Activated naive CD8-positive, alpha-beta T cell treated with anti-CD3 and anti-CD28 coated beads, Interleukin-2, amount 50 U/mL, for 24 hours (primary cell): ENCODE measurements at regions not wholly inside any gene's neighbourhood (a gene's known extent, or its start where the extent isn't known, plus 50 kb on each side); places are given as distances from the start of the nearest gene placed in this dataset.

Source experiments
- ATAC-seq: fragments of 150-1000 bp; cut with Tn5 transposase; one replicate; pipeline ENCODE4 v1.10.0; 2021
- DNase-seq: peaks from one replicate; pipeline ENCODE4 v3.0.0; 2021
- H3K27ac Mint-ChIP-seq: one replicate; pipeline ENCODE4 v1.8.0; 2021; ENCODE audit warnings: mild to moderate bottlenecking, mixed read lengths
- H3K27me3 Mint-ChIP-seq: one replicate; pipeline ENCODE4 v1.8.0; 2021; ENCODE audit warnings: mixed read lengths
- H3K36me3 Mint-ChIP-seq: one replicate; pipeline ENCODE4 v1.8.0; 2021; ENCODE audit warnings: low read depth, mixed read lengths
- H3K4me1 Mint-ChIP-seq: one replicate; pipeline ENCODE4 v1.8.0; 2021; ENCODE audit warnings: mixed read lengths
- H3K4me3 Mint-ChIP-seq: one replicate; pipeline ENCODE4 v1.8.0; 2021; ENCODE audit warnings: mild to moderate bottlenecking, moderate library complexity, mixed read lengths
- H3K9me3 Mint-ChIP-seq: one replicate; pipeline ENCODE4 v1.8.0; 2021; ENCODE audit warnings: mixed read lengths

DNA sequence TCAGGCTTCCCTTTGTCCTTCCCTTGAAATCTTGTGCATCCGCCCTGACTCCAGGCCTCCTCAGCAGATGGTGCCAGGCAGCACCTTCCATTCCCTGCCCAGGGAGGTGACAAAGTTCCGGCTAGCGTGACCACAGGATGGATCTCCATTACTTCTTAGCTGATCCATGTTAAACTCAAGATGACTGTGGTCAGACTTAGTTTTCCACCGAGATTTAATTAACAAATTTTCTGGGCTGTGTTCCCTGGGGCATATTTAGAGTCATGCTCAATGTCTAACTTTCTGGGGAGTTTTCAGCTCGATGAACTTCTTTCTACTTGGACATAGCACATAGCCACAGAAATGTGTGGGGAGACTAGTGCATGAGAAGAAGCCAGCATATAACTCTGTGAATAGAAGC lies 215.1 kb upstream of the SFRP2 start:
- Mint-ChIP-seq H3K4me3 (no peak overlapping the region), H3K4me1 (no peaks in the 10 kb centered on the region), H3K9me3 (no peaks in the 10 kb centered on the region), H3K27ac (no peak overlapping the region), H3K27me3 (peaks cover 14% of the 10 kb centered on the region), H3K36me3 (no peaks in the 10 kb centered on the region)
- DNase-seq (no peak), ATAC-seq (no peak)

DNA sequence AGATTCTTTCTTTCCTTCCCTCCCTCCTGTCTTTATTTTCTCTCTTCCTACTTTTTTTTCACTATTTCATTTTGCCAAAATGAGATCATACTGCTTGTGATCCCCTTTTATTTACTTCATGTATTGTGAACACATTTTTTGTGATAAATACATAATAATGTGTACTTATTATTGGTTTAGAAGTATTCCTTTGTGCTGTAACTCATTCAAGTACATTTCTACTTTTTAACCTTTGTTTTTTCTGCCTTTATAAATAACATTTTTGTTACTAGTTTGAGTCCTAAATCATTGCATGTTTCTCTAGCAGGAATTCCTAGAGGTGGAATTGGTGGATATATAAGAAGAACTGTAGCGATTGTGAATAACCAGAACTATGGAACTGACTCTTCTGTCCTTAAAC lies 214.5 kb upstream of the SFRP2 start:
- Mint-ChIP-seq H3K9me3 (no peaks in the 10 kb centered on the region), H3K4me3 (no peak overlapping the region), H3K27ac (no peak overlapping the region), H3K4me1 (no peaks in the 10 kb centered on the region), H3K36me3 (no peaks in the 10 kb centered on the region), H3K27me3 (peaks cover 20% of the 10 kb centered on the region)
- DNase-seq, result no peak
- no peak for ATAC-seq

DNA sequence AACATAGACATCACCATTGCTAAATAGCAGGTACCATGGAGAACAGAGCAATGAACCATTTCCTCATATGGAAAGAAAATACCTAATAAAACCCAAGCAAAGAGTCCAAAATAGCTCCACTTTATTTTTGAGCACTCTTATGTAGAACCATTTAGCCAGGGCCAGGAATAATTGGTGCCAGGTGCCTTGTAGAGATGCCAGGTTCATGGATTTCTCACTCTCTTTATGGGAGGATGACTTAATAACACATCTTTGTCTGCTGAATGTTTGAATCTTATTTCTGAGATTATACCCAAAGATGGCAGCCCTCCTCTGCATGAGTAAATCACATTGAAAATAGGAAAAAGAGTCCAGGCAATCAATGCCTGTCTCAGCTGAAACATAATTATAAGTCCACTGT lies 212.3 kb upstream of the SFRP2 start:
- Mint-ChIP-seq H3K27ac (no peak overlapping the region), H3K4me1 (no peaks in the 10 kb centered on the region), H3K9me3 (peaks cover 8% of the 10 kb centered on the region), H3K36me3 (no peaks in the 10 kb centered on the region), H3K4me3 (no peak overlapping the region), H3K27me3 (peaks cover 33% of the 10 kb centered on the region)
- no peak for ATAC-seq
- DNase-seq, result no peak

DNA sequence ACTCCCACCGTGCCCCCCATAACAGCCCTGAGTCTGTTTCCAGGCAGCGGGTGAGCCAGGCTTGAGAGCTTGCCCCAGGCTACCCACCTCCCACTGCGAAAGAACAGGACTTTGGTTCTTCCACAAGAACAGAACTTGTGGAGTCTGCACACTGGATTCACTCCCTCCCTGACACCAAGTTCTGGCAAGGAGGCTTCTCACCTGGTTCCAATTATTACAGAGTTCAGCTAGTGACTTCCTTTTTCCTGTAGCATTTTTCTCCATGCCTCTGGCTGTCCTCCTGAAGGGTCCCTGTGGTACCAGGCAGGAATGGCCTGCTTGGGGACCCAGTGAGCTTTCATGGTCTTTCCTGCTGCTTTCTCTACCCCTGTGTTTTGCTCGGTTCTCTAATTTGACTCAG lies 208.6 kb upstream of the SFRP2 start:
- Mint-ChIP-seq H3K27me3 (peaks cover 39% of the 10 kb centered on the region), H3K27ac (no peak overlapping the region), H3K9me3 (peaks cover 21% of the 10 kb centered on the region), H3K36me3 (no peaks in the 10 kb centered on the region), H3K4me3 (no peak overlapping the region), H3K4me1 (no peaks in the 10 kb centered on the region)
- no peak for ATAC-seq
- no peak for DNase-seq

DNA sequence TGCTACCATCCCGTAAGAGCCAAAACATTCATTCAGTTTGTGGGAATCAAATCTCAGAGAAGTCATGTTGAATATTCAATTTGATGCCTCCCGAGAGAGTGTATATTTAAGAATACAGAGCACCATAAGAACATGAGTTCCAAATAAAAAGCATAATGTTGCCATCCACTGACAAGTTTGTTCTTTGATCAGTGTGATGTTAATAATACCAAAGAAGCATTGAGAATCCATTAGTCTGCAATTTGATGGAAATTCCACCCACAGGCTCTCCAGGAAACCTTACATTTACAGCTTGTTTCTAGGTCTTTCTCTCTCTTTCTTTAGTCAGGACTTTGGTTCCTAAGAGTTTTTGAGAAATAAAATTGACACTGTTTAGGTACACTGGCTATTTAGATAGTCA lies 200.6 kb upstream of the SFRP2 start:
- H3K27ac Mint-ChIP-seq, result no peak overlapping the region
- no peaks in the 10 kb centered on the region for H3K4me1 Mint-ChIP-seq
- H3K27me3 Mint-ChIP-seq, result peaks cover 31% of the 10 kb centered on the region
- H3K4me3 Mint-ChIP-seq, result no peak overlapping the region
- H3K9me3 Mint-ChIP-seq, result peaks cover 12% of the 10 kb centered on the region
- no peak for ATAC-seq
- no peaks in the 10 kb centered on the region for H3K36me3 Mint-ChIP-seq
- DNase-seq, result no peak

DNA sequence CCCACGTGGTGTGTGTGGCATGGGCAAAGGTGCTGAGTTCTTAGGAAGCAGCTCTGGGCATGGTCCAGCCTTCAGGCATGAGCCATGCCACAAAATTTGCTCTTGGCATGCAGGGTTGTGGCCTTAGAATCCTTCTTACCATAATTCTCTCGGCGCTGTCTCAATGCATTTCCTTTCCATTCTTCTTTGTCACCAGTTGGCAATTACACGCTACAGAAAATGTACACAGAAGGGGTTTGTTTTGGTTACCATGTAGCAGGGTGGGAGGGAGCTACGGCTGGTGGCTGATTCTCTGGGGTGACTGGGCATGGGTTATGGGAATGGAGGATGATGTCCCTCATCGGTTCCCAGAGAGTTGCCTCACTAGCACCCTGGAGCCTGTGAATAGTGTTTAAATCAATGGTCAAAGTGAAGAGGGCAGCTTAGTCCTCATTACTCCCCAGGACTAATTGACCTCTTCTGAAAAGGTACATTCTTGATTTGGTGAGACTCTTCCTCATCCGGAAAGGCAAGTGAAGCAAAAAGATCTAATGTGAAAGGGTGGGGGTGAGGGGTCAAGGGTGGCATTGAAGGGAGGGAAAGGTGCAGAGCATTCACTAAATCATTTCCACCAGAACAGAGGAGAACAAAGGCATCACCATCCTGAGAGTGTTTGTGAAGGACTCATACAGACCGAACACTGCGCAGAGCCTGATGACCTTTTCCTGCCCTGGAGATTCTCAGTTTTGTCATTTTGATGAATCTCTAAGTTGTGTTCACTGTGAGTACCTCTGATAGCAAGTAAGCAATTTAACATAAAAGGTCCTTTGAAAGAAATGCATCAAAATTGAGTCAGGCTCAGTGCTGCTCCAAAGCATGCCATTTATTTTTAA lies 199.8 kb upstream of the SFRP2 start:
- Mint-ChIP-seq H3K36me3 (no peaks in the 10 kb centered on the region), H3K4me3 (no peak overlapping the region), H3K4me1 (no peaks in the 10 kb centered on the region), H3K9me3 (peaks cover 9% of the 10 kb centered on the region), H3K27me3 (peaks cover 31% of the 10 kb centered on the region), H3K27ac (no peak overlapping the region)
- ATAC-seq, result no peak
- no peak for DNase-seq

DNA sequence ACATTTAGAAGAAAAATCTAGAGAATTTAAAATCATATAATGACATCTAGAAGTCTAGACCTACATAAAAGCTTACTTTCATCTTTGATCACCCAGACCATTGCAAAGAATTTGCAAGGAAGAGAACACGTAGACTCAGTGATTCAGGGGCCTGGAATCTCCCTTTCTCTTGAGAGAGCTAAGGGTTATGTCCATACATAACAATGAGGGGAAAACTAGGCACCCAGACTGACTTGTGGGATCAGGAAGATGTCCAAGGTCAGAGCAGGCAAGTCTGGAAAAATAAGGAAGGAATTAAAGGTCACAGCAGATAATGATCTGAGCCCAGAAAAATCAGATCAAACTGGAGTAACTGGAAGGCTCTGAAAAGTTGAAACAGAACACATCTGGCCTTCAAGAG lies 198.4 kb upstream of the SFRP2 start:
- Mint-ChIP-seq H3K27me3 (peaks cover 34% of the 10 kb centered on the region), H3K36me3 (no peaks in the 10 kb centered on the region), H3K9me3 (peaks cover 16% of the 10 kb centered on the region), H3K4me3 (no peak overlapping the region), H3K27ac (no peak overlapping the region), H3K4me1 (no peaks in the 10 kb centered on the region)
- no peak for DNase-seq
- no peak for ATAC-seq

DNA sequence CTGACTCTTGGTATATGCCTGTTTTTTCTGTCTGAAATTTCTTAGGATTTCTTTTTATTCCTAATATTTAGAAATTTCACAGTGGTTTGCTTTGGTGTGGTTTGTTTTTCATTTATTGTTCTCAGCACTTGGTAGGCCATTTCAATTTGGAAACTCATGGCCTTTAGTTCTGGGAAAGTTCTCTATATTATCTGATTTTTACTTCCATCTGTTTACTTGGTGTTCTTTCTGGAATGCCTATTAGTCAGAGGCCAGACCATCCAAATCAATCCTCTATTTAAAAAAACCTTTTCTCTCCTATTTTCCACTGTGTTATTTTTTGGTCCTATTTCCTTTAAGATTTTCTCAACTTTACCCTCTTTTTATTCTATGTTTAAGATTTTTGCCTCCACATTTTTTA lies 188.1 kb upstream of the SFRP2 start:
- peaks cover 2% of the 10 kb centered on the region for H3K4me1 Mint-ChIP-seq
- DNase-seq (no peak), ATAC-seq (no peak)
- H3K27me3 Mint-ChIP-seq, result peaks cover 7% of the 10 kb centered on the region
- no peak overlapping the region for H3K4me3 Mint-ChIP-seq
- H3K36me3 Mint-ChIP-seq, result peaks cover 4% of the 10 kb centered on the region
- H3K9me3 Mint-ChIP-seq, result peaks cover 35% of the 10 kb centered on the region
- H3K27ac Mint-ChIP-seq, result no peak overlapping the region

DNA sequence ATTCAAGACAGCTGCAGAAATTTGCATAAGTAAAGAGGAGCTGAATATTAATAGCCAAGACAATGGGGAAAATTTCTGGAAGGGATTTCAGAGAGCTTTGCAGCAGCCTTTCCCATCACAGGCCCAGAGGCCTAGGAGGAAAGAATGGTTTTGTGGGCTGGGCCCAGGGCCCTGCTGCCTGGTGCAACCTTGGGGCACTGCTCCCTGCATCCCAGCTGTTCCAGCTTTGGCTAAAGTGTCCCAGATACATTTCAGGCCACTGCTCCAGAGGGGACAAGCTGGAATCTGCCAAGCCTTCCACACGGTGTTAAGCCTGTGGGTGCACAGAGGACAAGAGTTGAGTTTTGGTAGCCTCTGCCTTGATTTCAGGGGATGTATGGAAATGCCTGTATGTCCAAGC lies 185.6 kb upstream of the SFRP2 start:
- DNase-seq, result no peak
- H3K4me3 Mint-ChIP-seq, result no peak overlapping the region
- no peak overlapping the region for H3K27ac Mint-ChIP-seq
- H3K9me3 Mint-ChIP-seq, result peaks cover 27% of the 10 kb centered on the region
- no peaks in the 10 kb centered on the region for H3K27me3 Mint-ChIP-seq
- H3K36me3 Mint-ChIP-seq, result peaks cover 2% of the 10 kb centered on the region
- peaks cover 2% of the 10 kb centered on the region for H3K4me1 Mint-ChIP-seq
- ATAC-seq, result no peak

DNA sequence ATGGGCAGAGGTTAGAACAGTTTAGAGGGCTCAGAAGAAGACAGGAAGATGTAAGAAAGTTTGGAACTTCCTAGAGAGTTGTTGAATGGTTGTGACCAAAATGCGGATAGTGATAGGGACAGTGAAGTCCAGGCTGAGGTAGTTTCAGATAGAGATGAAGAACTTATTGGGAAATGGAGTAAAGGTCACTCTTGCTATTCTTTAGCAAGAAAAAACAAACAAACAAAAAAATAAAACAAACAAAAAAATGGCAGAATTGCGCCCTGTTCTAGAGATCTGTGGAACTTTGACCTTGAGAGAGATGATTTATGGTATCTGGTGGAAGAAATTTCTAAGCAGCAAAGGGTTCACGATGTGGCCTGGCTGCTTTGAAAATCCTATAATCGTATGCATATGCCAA lies 185.1 kb upstream of the SFRP2 start:
- Mint-ChIP-seq H3K9me3 (peaks cover 27% of the 10 kb centered on the region), H3K4me1 (peaks cover 2% of the 10 kb centered on the region), H3K27me3 (no peaks in the 10 kb centered on the region), H3K27ac (no peak overlapping the region), H3K4me3 (no peak overlapping the region), H3K36me3 (peaks cover 2% of the 10 kb centered on the region)
- DNase-seq (no peak), ATAC-seq (no peak)

DNA sequence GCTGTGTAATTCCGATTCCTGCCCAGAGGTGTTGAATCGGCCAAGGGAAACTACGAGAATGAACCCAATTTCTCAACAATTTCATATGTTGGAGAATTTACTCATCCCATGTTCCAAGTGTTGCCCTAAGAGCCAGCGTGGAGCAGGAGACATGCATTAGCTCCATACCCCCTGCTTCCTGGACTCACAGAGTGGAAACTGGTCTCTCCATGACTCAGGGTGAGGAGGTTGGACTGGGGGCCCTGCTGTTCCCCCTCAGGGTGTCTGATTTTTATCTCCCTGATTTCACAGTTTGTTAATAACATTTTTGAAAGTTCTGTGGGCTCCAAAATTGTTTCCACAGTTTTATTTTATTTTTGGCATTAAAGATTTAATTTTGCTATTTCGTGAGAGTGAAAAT lies 183.0 kb upstream of the SFRP2 start:
- ATAC-seq (no peak), DNase-seq (no peak)
- Mint-ChIP-seq H3K36me3 (peaks cover 2% of the 10 kb centered on the region), H3K4me1 (peaks cover 2% of the 10 kb centered on the region), H3K27me3 (no peaks in the 10 kb centered on the region), H3K9me3 (peaks cover 23% of the 10 kb centered on the region), H3K4me3 (no peak overlapping the region), H3K27ac (no peak overlapping the region)

DNA sequence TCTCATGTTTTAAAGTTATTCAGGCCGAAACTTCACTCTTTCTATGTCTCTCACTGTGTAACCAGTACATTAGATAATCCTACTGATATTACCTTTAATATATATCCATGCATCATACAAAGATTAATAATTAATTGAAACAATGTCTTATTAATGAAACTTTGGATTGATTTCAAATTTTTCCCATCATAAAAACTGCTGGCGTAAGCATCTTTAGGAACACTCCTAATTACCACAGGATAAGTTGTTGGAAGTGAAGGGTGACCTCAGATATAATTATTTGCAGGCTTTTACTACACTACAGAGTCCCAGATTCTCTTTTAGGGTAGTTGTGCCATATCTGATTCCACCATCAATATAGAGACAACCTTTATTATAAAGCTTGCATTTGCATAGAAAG lies 181.3 kb upstream of the SFRP2 start:
- no peaks in the 10 kb centered on the region for H3K36me3 Mint-ChIP-seq
- H3K4me3 Mint-ChIP-seq, result no peak overlapping the region
- H3K27me3 Mint-ChIP-seq, result no peaks in the 10 kb centered on the region
- no peak for ATAC-seq
- H3K4me1 Mint-ChIP-seq, result peaks cover 2% of the 10 kb centered on the region
- peaks cover 14% of the 10 kb centered on the region for H3K9me3 Mint-ChIP-seq
- DNase-seq, result no peak
- no peak overlapping the region for H3K27ac Mint-ChIP-seq

DNA sequence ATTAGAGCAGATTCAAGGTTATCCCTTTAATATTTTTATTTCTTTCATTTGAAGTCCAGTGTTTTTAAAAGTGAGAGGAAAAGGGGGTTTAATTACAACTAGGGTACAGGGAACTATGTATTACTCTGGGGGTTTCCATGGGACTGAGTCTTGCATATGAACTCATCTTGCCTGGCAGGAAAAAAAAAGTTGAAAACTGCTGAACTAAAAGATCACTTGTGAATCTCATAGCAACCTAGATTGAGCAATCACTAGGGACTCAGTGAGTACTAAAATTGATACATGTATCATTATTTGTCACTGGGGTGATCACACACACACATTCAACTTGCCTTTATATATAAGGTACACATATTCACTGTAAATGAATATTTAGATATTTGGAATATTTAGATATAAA lies 180.7 kb upstream of the SFRP2 start:
- H3K27me3 Mint-ChIP-seq, result no peaks in the 10 kb centered on the region
- H3K4me1 Mint-ChIP-seq, result peaks cover 2% of the 10 kb centered on the region
- H3K36me3 Mint-ChIP-seq, result no peaks in the 10 kb centered on the region
- peaks cover 9% of the 10 kb centered on the region for H3K9me3 Mint-ChIP-seq
- no peak overlapping the region for H3K4me3 Mint-ChIP-seq
- no peak overlapping the region for H3K27ac Mint-ChIP-seq
- DNase-seq (no peak), ATAC-seq (no peak)

DNA sequence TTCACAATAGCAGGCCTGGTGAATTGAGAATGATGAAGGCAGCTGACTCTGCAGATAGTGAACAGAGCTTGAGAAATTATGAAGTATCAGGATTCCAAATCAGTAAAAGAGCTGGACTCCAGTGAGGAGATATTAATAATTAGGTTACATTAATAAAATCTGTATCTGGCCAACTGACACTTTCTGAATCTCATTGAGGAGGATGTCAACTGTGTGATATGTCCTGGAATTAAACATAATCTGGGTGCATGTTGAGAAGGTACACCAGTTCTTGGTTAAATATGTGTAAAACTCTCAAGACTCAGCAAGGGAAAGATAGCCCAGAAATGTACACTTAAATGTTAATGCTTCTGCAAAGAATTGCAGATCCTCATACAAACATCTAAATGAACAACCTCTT lies 177.8 kb upstream of the SFRP2 start:
- ATAC-seq (no peak), DNase-seq (no peak)
- no peaks in the 10 kb centered on the region for H3K9me3 Mint-ChIP-seq
- H3K36me3 Mint-ChIP-seq, result no peaks in the 10 kb centered on the region
- H3K27me3 Mint-ChIP-seq, result peaks cover 5% of the 10 kb centered on the region
- H3K4me1 Mint-ChIP-seq, result peaks cover 4% of the 10 kb centered on the region
- H3K4me3 Mint-ChIP-seq, result no peak overlapping the region
- H3K27ac Mint-ChIP-seq, result no peak overlapping the region

DNA sequence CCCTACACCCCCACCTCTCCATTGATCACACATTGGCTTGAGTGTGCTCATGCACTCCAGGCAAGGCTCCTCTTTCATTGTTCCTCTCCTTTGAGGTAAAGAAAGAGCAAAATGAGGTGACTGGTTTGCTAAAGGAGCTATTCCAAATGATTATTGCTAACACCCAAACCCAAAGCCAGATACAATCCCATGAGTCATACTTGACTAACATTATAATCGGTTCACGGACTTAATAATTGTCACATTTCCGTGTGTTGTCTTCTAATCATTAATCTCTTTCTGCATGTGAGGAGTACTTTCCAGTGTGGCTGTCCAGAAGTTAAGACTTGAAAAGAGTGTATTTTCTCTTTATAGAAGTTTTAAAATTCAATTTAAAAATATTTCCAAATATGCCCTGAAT lies 174.3 kb upstream of the SFRP2 start:
- no peak overlapping the region for H3K4me3 Mint-ChIP-seq
- ATAC-seq (no peak), DNase-seq (no peak)
- H3K27ac Mint-ChIP-seq, result no peak overlapping the region
- peaks cover 11% of the 10 kb centered on the region for H3K27me3 Mint-ChIP-seq
- H3K4me1 Mint-ChIP-seq, result peaks cover 4% of the 10 kb centered on the region
- no peaks in the 10 kb centered on the region for H3K36me3 Mint-ChIP-seq
- peaks cover 4% of the 10 kb centered on the region for H3K9me3 Mint-ChIP-seq
